Endothelial cell of umbilical vein (primary cell): ENCODE measurements at regions not wholly inside any gene's neighbourhood (a gene's known extent, or its start where the extent isn't known, plus 50 kb on each side); places are given as distances from the start of the nearest gene placed in this dataset.

Experiments used
- BruUV-seq: library from RNA; stranded (reverse); fragments of 400-500 nt; replicated peaks from 2 replicates; lab custom pipeline; 2021; lab: Mats Ljungman, UMichigan
- CTCF ChIA-PET: fragments of 300-600, 350-600 bp; sonication (Branson Sonifier 250); formaldehyde crosslinking; loops from one replicate; lab custom pipeline; 2021; ENCODE audit warnings: antibody characterized with exemption, inconsistent platforms; lab: Charles Lee
- POLR2A ChIA-PET: fragments of 300-600, 350-600 bp; sonication (Branson Sonifier 250); formaldehyde crosslinking; loops from one replicate; lab custom pipeline; 2021; ENCODE audit warnings: antibody characterized with exemption, inconsistent platforms; lab: Charles Lee
- DNase-seq: peaks from one replicate; pipeline ENCODE4 v3.0.0-alpha.2; 2011; ENCODE audit warnings: low read depth, low spot score
- FAIRE-seq: peaks from 2 replicates; lab custom pipeline; 2011; peaks lifted over from hg19 to GRCh38; lab: Jason Lieb, UNC
- H2AFZ ChIP-seq: 2 replicates; pipeline ENCODE4 v1.6.0; 2012; ENCODE audit warnings: low read depth, low read length, control low read depth, inconsistent platforms
- H3K27ac ChIP-seq: 2 replicates; pipeline ENCODE4 v1.5.1; 2011; ENCODE audit warnings: low read depth, mild to moderate bottlenecking, control low read depth, low read length, moderate library complexity; ENCODE audit not compliant: insufficient read depth
- H3K27me3 ChIP-seq, 2 experiments: 2 replicates each; pipeline versions ENCODE4 v1.6.0 to v1.6.1; 2011; ENCODE audit warnings: low read length in 2 of 2, mixed read lengths in 1 of 2; ENCODE audit not compliant: control insufficient read depth in 2 of 2, insufficient read depth in 2 of 2
- H3K36me3 ChIP-seq, 2 experiments: 2 replicates in 1 of 2; 3 replicates in 1 of 2; pipeline ENCODE4 v1.5.1; 2011; ENCODE audit warnings: low read length in 2 of 2, mild to moderate bottlenecking in 1 of 2, moderate library complexity in 1 of 2; ENCODE audit not compliant: control insufficient read depth in 2 of 2, insufficient read depth in 2 of 2; ENCODE audit errors: extremely low read depth in 1 of 2
- H3K4me1 ChIP-seq: 3 replicates; pipeline ENCODE4 v1.5.1; 2011; ENCODE audit warnings: mild to moderate bottlenecking, low read length; ENCODE audit not compliant: control insufficient read depth, insufficient read depth; ENCODE audit errors: extremely low read depth
- H3K4me2 ChIP-seq: 2 replicates; pipeline ENCODE4 v1.6.1; 2011; ENCODE audit warnings: low read length, control low read depth, mixed read lengths; ENCODE audit not compliant: insufficient read depth
- H3K4me3 ChIP-seq, 3 experiments: fragments of 200-600 bp in 1 of 3; sonication (generic), shearing (Covaris generic) in 1 of 3; replicated peaks in 1 of 3; 2 replicates each; pipeline ENCODE4 v1.5.1; 2011 to 2016; ENCODE audit warnings: control low read depth in 3 of 3, low read length in 3 of 3, mild to moderate bottlenecking in 2 of 3, inconsistent platforms in 1 of 3, low read depth in 1 of 3, moderate library complexity in 1 of 3; ENCODE audit not compliant: insufficient read depth in 1 of 3
- H3K79me2 ChIP-seq: 2 replicates; pipeline ENCODE4 v1.6.0; 2012; ENCODE audit warnings: low read length, inconsistent platforms; ENCODE audit not compliant: control insufficient read depth, insufficient read depth
- H3K9ac ChIP-seq: replicated peaks from 2 replicates; pipeline ENCODE3; 2011; ENCODE audit warnings: low read length, control low read depth; ENCODE audit not compliant: insufficient read depth; ENCODE audit errors: extremely low read depth
- H3K9me1 ChIP-seq: replicated peaks from 3 replicates; pipeline ENCODE4 v1.6.0; 2011; ENCODE audit warnings: mild to moderate bottlenecking, low read length; ENCODE audit not compliant: control insufficient read depth, insufficient read depth; ENCODE audit errors: extremely low read depth
- H3K9me3 ChIP-seq: replicated peaks from 2 replicates; pipeline ENCODE4 v1.5.1; 2012; ENCODE audit warnings: low read length, inconsistent platforms; ENCODE audit not compliant: control insufficient read depth, insufficient read depth
- H4K20me1 ChIP-seq: replicated peaks from 2 replicates; pipeline ENCODE3; 2011; ENCODE audit warnings: mild to moderate bottlenecking, low read length; ENCODE audit not compliant: control insufficient read depth, insufficient read depth; ENCODE audit errors: extremely low read depth
- EZH2 ChIP-seq: IDR thresholded peaks from 2 replicates; pipeline ENCODE4 v1.6.1; 2012; ENCODE audit warnings: borderline replicate concordance, low read depth, mild to moderate bottlenecking, moderate library complexity, low read length, inconsistent platforms; ENCODE audit not compliant: severe bottlenecking
- FOS ChIP-seq: IDR thresholded peaks from 2 replicates; pipeline ENCODE4 v1.6.1; 2011; ENCODE audit warnings: mild to moderate bottlenecking, low read length, moderate library complexity, borderline replicate concordance; ENCODE audit not compliant: insufficient read depth
- GATA2 ChIP-seq: IDR thresholded peaks from 2 replicates; pipeline ENCODE4 v1.7.0; 2011; ENCODE audit warnings: low read depth, mild to moderate bottlenecking, moderate library complexity, mixed read lengths, low read length; ENCODE audit not compliant: insufficient read length, insufficient read depth
- JUN ChIP-seq: IDR thresholded peaks from 2 replicates; pipeline ENCODE4 v1.6.1; 2011; ENCODE audit warnings: borderline replicate concordance, low read depth; ENCODE audit not compliant: insufficient read length, insufficient read depth
- MYC ChIP-seq: IDR thresholded peaks from one replicate; pipeline ENCODE4 v1.6.1; 2011; ENCODE audit warnings: mild to moderate bottlenecking, low read depth, low read length
- POLR2A ChIP-seq: IDR thresholded peaks from 2 replicates; pipeline ENCODE4 v1.6.1; 2012; ENCODE audit warnings: low read depth, mild to moderate bottlenecking, control low read depth, low read length
- POLR2AphosphoS5 ChIP-seq: IDR thresholded peaks from 2 replicates; pipeline ENCODE4 v1.6.1; 2012; ENCODE audit warnings: low read depth, mild to moderate bottlenecking, control low read depth, low read length, moderate library complexity; ENCODE audit not compliant: insufficient read depth
- dilution Hi-C: fragments of 300-500 bp; cut with MboI; formaldehyde crosslinking; loops from one replicate; pipeline ENCODE4 v1.15.0; 2019; ENCODE audit warnings: low sequenced_read_pairs; ENCODE audit not compliant: extremely low pct_ligation_motif_present
- intact Hi-C: fragments of 100-400 bp; cut with micrococcal nuclease; formaldehyde crosslinking; loops from one replicate; pipeline ENCODE4 v1.10.0; 2022
- TF ChIP-seq, protein P1 (sequence below): IDR thresholded peaks from 2 replicates; pipeline ENCODE4 v1.6.1; 2011; ENCODE audit not compliant: insufficient read depth, insufficient read length
- TF ChIP-seq, protein P2 (sequence below), 2 donors: IDR thresholded peaks; 1 replicate in 1 of 2; 2 replicates in 1 of 2; pipeline ENCODE4 v1.5.1; 2011; ENCODE audit warnings: low read length in 2 of 2, mild to moderate bottlenecking in 2 of 2, moderate library complexity in 2 of 2, control low read depth in 1 of 2, inconsistent platforms in 1 of 2, low read depth in 1 of 2; ENCODE audit not compliant: insufficient read depth in 1 of 2; ENCODE audit errors: extremely low read depth in 1 of 2

- H3K27me3 ChIP-seq = peaks cover 0 to 9% of the 10 kb centered on the region in 2 experiments
- no peaks in the 10 kb centered on the region for H3K9me3 ChIP-seq
- no peaks in the 10 kb centered on the region for H3K4me1 ChIP-seq
- TF ChIP-seq EZH2 = no peak
- no peak for TF ChIP-seq POLR2AphosphoS5
- TF ChIP-seq, protein P1, sequence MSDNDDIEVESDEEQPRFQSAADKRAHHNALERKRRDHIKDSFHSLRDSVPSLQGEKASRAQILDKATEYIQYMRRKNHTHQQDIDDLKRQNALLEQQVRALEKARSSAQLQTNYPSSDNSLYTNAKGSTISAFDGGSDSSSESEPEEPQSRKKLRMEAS = no peak
- TF ChIP-seq POLR2A = no peak
- no peak for TF ChIP-seq FOS
- TF ChIP-seq, protein P2, sequence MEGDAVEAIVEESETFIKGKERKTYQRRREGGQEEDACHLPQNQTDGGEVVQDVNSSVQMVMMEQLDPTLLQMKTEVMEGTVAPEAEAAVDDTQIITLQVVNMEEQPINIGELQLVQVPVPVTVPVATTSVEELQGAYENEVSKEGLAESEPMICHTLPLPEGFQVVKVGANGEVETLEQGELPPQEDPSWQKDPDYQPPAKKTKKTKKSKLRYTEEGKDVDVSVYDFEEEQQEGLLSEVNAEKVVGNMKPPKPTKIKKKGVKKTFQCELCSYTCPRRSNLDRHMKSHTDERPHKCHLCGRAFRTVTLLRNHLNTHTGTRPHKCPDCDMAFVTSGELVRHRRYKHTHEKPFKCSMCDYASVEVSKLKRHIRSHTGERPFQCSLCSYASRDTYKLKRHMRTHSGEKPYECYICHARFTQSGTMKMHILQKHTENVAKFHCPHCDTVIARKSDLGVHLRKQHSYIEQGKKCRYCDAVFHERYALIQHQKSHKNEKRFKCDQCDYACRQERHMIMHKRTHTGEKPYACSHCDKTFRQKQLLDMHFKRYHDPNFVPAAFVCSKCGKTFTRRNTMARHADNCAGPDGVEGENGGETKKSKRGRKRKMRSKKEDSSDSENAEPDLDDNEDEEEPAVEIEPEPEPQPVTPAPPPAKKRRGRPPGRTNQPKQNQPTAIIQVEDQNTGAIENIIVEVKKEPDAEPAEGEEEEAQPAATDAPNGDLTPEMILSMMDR (IDR thresholded peaks at IDR 0.05; ENCODE audit: extremely low read depth in 1 of 2, insufficient read depth in 1 of 2, low read depth in 1 of 2, low read length in 2 of 2) = no peak
- no peak for TF ChIP-seq JUN
- no peak for TF ChIP-seq MYC
- no peak for TF ChIP-seq GATA2
- no peak for DNase-seq
- dilution Hi-C loops (no loop called here), intact Hi-C loops (no loop called here)
- ChIA-PET POLR2A (no interaction called here), CTCF (interaction anchor here (1.0 to 1.6 kb wide), 4 partner anchors 10 to 76 kb away, joined by 3 to 5 read pairs (median 4); no protein-coding TSS in a partner anchor)
- no peak overlapping the region for H3K4me2 ChIP-seq
- H3K4me3 ChIP-seq = no peak overlapping the region
- H3K79me2 ChIP-seq = no peaks in the 10 kb centered on the region
- H3K36me3 ChIP-seq = no peaks in the 10 kb centered on the region
- FAIRE-seq = no peak
- H3K27ac ChIP-seq = no peak overlapping the region
- no TSS peak for BruUV-seq
- H4K20me1 ChIP-seq = no peaks in the 10 kb centered on the region
- no peak overlapping the region for H3K9ac ChIP-seq
- no peaks in the 10 kb centered on the region for H3K9me1 ChIP-seq
- H2AFZ ChIP-seq = no peak overlapping the region
These were observed 80.7 kb downstream of the CHST2 start for GRCh38 chr3:143200001-143200924.
